Umbilical cord (tissue), 1 donor: ENCODE measurements at regions not wholly inside any gene's neighbourhood (a gene's known extent, or its start where the extent isn't known, plus 50 kb on each side); places are given as distances from the start of the nearest gene placed in this dataset.

Experiments used
- DNase-seq: peaks from one replicate; pipeline ENCODE4 v3.0.0-alpha.2; 2015; ENCODE audit warnings: low spot score

DNA sequence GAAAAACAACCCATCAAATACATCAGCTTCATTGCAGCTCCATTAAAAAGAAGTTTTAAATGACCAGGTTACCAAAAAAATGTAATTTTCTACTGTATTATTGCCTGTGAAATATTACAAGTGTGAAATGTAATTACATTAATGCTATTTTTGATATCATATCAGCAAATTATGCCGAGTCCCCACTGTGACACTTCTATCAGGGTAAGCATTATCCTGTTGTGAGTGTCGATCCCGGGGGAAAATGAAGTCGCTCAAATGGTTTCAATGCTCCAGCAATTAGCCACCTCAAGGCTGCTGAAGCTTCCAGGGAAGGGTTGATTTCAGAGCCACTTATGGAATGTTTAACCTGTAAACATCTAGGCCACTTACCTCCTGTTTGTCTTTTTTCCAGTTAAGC, 70.4 kb downstream of the RCN1 start:
- DNase-seq: no peak

GRCh38 chr11:32162351-32162750, 71.5 kb downstream of the RCN1 start:
- DNase-seq: peak; percentile 46

DNA sequence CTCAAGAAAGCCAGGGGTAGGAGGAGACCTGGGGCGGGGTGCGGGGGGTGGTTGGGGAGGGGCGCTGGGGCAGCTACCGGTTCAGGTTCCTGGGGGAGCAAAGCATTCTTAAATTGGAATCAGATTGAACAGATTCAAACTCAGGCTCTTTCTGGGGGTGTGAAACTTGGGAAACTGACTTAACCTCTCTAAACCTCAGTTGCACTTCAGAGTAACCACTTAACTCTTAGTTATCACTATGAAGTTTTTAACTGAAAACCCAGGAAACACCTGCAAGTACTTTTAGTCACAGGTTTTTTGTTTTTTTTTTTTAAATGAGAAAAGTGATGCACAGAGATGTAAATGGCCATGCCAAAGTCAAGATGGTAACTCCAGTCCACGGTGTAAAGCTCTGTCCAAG, 72.0 kb downstream of the RCN1 start:
- no peak for DNase-seq

DNA sequence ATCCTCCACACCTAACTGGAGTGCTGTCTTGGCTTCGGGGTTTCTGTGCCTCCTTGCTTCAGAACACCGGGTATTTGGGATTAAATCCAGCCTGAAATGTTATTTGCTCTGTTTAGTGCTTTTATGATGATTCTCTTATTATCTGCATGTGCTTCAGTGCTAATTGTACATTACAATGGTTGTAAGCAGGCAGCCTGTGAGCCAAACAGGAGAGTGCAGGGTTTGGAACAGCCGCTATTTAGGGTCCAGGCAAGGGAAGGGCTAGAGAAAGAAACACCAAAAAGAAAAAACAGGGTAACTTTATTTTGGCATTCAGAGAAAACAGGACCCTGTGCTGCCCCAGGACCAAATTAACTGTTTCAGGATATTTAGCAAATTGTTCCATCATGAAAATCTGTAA, 72.7 kb downstream of the RCN1 start:
- DNase-seq: no peak

- DNase-seq: no peak
Observed at GRCh38 chr11:32164836-32165235, 74.0 kb downstream of the RCN1 start.

DNA sequence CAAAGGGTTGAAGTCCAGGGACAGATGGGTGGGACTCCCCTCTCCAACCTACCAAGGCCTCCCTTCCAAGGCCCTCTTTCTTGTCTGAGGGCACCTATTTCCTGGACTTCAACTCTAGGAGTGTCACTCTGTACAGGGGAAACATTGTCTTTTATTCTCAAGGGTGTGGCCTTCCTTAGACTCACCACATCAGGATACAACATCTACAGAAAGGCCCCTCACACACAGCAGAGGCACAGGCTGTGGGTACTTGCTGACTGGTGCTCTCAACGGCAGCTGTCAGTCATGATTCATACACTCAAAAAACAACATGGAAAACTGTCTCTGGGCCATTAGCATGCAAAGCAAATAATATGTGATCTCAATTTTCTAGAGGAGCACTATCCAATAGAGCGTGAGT, 78.0 kb downstream of the RCN1 start:
- DNase-seq: no peak

DNA sequence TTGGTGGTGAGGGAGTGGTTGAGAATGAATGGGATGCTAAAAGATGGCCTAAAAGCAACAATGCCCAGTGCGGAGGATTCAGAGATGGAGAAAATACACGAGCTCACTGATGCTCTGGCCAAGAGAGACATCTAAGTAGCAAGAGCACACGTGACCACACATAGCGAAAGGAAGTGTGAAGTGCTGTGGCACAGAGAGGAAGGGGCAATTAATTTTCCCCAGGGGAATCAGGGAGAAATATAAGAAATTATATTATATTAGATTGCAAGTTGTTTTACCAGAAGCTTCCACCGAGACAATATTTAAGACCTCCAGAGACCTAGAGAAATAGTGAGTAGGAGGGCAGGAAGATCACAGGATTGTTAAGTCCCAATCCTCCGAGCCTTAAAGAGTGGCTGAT, 80.6 kb downstream of the RCN1 start:
- no peak for DNase-seq

DNA sequence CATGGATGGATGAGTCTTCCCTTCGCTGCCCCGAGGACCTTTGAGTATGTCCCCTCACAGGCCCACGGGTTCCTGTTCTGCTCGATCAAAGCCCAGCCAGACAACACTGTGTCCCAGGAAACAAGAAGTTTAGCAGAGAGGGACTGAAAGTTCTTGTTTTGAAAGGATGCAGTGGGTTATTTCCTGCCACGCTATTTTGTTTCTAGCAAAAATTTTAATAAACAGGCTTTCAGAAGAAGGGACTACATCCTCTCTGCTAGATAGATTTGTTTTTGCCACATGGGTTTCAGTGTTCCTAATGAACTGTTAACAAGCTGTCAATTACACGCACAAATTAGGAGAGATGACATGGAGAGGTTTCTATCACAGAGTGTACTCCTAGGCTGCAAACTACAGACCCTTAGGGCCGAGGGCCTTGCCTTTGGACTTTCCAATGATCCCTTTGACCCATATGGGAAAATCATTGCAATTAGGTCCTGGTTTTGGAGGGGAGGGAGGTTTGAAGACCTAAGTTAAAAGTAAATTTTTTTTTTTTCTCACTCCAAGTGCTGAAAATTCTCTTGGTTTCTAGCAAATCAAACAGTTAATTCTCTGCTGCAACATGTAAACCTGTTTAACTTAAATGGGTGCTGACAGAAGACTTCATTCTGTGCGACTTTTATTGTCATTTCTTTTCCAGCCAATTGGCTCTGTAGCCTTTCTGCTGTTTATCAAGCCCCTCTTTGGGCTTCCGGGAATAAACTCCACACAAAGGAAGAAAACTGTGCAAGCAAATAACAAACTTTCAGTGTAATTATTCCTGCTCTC, 81.4 kb downstream of the RCN1 start:
- DNase-seq: no peak

DNA sequence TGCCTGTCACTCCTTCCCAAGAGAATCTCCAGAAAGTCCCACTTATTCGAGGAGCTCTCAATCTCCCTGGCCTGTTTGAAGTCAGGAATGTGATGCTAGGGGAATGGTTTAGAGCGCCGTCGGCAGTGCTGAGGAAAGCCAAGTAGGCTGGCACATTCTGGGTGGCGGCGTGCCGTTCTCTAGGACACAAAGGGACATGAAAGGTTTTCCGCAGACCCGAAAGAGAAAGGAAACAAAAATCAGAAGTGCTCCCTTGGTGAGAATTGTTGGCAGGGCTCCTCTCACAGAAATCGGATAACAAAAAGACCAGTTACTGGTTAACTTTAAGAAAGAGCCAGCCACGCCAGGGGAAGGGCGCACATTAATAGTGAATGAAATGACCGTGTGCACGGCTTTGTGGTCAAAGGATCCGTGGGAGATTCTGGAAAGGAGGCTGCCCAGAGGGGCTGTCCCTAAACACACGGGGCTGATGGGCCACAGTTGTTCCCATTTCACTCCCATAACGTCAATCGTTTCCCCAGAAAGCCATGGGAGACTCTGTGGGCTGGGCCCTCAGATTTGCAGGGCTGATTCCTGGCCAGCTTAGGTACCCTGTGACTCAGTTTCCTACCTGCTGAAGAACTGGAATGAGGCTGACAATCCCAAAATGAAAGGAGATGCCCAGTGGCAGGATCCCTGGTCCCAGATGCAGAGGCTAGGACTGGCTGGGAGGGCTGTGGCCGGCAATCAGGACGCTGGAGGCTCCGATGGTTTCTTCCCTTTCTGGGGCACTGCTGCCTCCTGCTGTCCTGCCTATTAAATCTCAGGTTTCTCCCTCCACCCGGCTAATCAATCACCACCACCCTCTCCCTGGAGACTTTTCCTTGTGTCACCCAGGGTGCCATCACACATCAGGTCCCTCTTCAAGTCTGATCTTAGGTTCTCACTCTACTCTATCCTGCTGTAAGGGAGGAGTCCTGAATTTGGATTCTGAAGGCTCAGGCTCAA, 82.3 kb downstream of the RCN1 start:
- peak; percentile 74 for DNase-seq

DNA sequence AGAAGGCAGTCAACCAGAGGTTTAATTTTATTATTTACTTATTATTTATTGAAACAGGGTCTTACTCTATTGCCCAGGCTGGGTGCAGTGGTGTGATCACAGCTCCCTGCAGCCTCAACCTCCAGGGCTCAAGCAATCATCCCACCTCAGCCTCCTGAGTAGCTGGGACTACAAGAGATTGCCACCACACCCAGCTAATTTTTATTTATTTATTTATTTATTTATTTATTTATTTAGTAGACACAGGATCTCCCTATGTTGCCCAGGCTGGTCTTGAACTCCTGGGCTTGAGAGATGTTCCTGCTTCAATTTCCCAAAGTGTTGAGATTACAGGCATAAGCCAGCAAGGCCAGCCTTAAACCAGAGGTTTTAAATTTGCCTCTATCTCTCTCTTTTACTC, 83.1 kb downstream of the RCN1 start:
- no peak for DNase-seq

DNA sequence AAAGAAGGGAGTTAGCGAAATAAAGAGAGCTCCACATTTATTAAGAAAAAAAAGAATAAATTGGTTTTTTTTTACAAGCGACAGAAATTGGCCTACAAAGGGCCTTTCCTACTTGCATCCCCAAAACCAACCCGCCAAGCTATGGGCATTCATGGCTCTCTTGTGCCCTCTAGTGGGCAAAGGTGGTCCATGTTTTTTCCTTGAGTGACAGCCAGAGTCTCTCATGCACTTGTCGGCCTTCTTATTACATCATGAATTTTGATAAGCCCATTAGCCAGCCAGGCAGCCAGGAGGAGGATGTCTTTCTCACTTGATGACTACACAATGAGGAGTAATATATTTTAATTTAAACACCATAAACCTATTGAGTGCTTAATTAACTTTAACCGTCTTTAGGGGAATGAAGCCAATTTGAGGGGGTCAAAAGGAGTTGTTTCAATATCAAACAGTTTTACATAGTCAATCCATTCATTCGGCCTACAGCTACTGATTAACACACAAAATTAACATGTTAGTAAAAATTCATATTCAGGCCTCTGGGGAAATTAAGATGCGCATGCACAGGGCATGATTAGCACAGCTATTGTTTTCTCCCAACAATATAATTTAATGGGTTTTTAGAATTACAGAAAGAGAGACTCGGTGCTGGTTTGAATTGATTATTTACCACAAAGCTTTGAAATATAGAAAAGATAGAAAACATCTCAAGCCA, 85.5 kb downstream of the RCN1 start:
- DNase-seq: peak; percentile 87

GRCh38 chr11:32178692-32179091, 87.8 kb downstream of the RCN1 start:
- no peak for DNase-seq

DNA sequence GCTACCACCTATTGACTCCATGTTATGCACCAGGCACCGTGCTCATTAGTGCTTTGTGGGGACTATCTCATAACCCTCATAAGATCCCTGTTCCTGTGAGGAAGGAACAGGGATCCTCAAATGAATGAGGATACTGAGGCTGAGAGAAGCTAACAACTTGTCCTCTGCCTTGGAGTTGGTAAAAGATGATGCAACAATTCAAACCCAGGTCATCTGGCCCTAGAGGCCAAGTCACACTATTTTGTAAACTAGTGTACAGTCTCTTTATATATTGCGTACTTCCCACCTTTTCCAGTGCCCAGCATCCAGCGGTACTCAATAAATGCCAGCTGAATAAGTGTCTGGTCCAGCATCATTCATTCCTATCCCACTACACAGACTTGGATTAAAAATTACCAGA, 92.6 kb downstream of the RCN1 start:
- no peak for DNase-seq

- no peak for DNase-seq
Observed at GRCh38 chr11:32184041-32184722, 93.3 kb downstream of the RCN1 start.

DNA sequence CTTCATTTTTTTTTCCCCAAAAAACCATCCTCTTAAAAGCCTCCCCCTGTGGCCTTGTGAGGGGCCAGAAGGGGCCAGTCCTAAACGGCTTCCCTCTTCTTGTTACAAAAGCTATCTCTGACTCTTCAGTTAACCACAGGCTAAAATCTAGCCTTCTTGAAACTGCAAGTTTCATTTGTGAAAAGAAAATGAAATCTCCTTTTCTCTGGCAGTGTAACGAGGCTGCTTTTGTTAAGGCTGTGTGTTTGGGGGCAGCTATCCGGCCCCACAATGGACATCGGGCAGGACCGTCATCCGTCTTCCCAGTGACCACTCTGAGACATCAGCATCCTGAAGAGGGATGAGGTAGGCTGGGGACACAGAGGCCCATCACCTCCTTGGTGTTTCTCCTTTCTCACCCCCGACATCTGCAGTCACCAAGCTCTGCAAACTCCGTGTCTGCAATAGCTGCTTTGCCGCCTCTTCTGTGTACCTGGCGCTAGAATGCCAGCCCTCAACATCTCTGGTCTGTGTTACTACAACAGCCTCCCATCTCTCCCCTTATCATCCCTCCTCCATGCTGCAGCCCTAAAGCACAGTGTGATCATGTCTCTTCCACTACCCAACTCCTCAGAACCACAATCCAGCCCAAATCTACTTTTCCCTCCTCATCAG, 94.0 kb downstream of the RCN1 start:
- no peak for DNase-seq

DNA sequence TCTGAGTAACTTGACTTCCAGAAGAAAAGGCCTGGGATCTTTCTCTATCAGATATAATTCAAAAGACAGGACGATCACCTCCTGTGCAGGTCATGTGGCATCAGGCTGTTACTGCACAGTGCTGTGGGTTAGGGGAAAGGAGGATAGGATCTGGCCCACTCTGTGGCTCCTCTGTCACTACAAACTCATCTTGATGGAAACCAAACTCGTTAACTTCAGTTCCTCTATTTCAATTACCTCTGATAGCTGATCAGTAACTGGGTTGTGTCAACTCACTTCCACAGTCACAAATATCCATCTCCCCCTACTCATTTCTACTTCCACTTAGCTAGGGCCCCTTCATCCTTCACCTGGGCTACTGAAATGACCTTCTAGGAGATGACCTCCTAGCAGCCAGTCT, 95.2 kb downstream of the RCN1 start:
- DNase-seq: no peak

- DNase-seq: no peak
Observed at GRCh38 chr11:32187111-32187510, 96.2 kb downstream of the RCN1 start.

GRCh38 chr11:32188785-32189184, 97.9 kb downstream of the RCN1 start:
- no peak for DNase-seq

- DNase-seq: no peak
Observed at GRCh38 chr11:32196137-32196536, 105.3 kb downstream of the RCN1 start.

GRCh38 chr11:32198053-32198452, 107.2 kb downstream of the RCN1 start:
- no peak for DNase-seq
